Lower lobe of right lung (tissue), 2 donors: ENCODE measurements at regions not wholly inside any gene's neighbourhood (a gene's known extent, or its start where the extent isn't known, plus 50 kb on each side); places are given as distances from the start of the nearest gene placed in this dataset.
"Not testable (repeated sequence)": the region's sequence is repeated elsewhere in the genome, so short reads cannot be mapped to it uniquely, and the experiment has no call there.

Source experiments
- ATAC-seq, 2 donors: fragments of 200-7000 bp; cut with Tn5 transposase; one replicate each; pipeline ENCODE4 v1.9.1; 2020 to 2022; ENCODE audit warnings: mild to moderate bottlenecking in 2 of 2, moderate library complexity in 2 of 2
- DNase-seq: peaks from one replicate; pipeline ENCODE4 v3.0.0-alpha.2; 2020
- H3K27ac ChIP-seq: fragments of 200-600 bp; one replicate; pipeline ENCODE4 v1.8.0; 2022
- H3K27me3 ChIP-seq: fragments of 200-600 bp; one replicate; pipeline ENCODE4 v1.8.0; 2022; ENCODE audit warnings: low read depth
- H3K36me3 ChIP-seq: fragments of 200-600 bp; one replicate; pipeline ENCODE4 v1.8.0; 2022; ENCODE audit warnings: mild to moderate bottlenecking
- H3K4me1 ChIP-seq: fragments of 200-600 bp; one replicate; pipeline ENCODE4 v1.8.0; 2022
- H3K4me3 ChIP-seq: fragments of 200-600 bp; one replicate; pipeline ENCODE4 v1.8.0; 2022; ENCODE audit warnings: mild to moderate bottlenecking
- H3K9me3 ChIP-seq: fragments of 200-600 bp; one replicate; pipeline ENCODE4 v1.8.0; 2022
- CTCF ChIP-seq: fragments of 200-600 bp; IDR thresholded peaks from one replicate; pipeline ENCODE4 v1.8.0; 2022; ENCODE audit warnings: antibody characterized with exemption, mild to moderate bottlenecking
- intact Hi-C: fragments of 100-400 bp; cut with DNase I; formaldehyde crosslinking; loops from one replicate; pipeline ENCODE4 v1.11.0; 2022
- donor health status: DM: no; HTN: yes; CAD: no; lungs with severe emphysema.

- intact Hi-C loops = no loop called here
- no peak overlapping the region for H3K4me3 ChIP-seq
- ATAC-seq (no peak), DNase-seq (no peak)
- H3K36me3 ChIP-seq = no peaks in the 10 kb centered on the region
- H3K4me1 ChIP-seq = peaks cover 9% of the 10 kb centered on the region
- H3K27me3 ChIP-seq = no peaks in the 10 kb centered on the region
- TF ChIP-seq CTCF = no peak
- no peak overlapping the region for H3K27ac ChIP-seq
- H3K9me3 ChIP-seq = no peaks in the 10 kb centered on the region
Observed at GRCh38 chr11:86167499-86168164, 76.9 kb upstream of the EED start.

DNA sequence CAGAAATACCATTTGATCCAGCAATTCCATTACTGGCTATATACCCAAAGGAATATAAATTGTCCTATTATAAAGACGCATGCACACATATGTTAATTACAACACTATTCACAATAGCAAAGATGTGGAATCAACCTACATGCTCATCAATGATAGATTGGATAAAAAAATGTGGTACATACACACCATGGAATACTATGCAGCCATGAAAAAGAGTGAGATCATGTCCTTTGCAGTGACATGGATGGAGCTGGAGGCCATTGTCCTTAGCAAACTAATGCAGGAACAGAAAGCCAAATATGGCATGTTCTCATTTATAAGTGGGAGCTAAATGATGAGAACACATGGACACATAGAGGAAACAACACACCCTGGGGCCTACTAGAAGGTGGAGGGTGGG is 78.3 kb upstream of the EED start:
- DNase-seq, H3K9me3 ChIP-seq, H3K4me3 ChIP-seq, H3K27me3 ChIP-seq, ATAC-seq, intact Hi-C loops, H3K36me3 ChIP-seq, H3K27ac ChIP-seq: not testable (repeated sequence)
- peaks cover 22% of the 10 kb centered on the region for H3K4me1 ChIP-seq

DNA sequence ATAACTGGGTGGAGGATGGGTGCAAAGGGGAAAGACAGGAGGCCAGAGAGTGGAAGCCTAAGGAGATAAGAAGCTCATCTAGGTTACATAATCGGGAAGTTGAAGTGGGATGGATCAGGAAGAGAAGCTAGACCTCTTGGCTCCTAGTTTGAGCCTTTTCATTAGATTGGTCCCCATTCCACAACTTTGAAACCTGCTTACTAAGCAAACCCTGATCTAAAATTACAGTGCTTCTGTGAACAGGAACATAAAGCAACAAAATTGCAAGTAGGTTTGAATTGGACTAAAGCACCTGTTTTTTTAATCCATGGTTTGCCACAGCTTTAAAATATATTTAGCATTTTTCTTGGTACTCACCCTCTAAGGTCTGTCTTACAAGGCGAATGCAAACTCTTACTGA is 80.4 kb upstream of the EED start:
- H3K4me1 ChIP-seq = peaks cover 22% of the 10 kb centered on the region
- no peaks in the 10 kb centered on the region for H3K9me3 ChIP-seq
- DNase-seq (no peak), ATAC-seq (no peak)
- intact Hi-C loops = no loop called here
- TF ChIP-seq CTCF = no peak
- H3K27me3 ChIP-seq = no peaks in the 10 kb centered on the region
- no peaks in the 10 kb centered on the region for H3K36me3 ChIP-seq
- H3K4me3 ChIP-seq = no peak overlapping the region
- no peak overlapping the region for H3K27ac ChIP-seq

DNA sequence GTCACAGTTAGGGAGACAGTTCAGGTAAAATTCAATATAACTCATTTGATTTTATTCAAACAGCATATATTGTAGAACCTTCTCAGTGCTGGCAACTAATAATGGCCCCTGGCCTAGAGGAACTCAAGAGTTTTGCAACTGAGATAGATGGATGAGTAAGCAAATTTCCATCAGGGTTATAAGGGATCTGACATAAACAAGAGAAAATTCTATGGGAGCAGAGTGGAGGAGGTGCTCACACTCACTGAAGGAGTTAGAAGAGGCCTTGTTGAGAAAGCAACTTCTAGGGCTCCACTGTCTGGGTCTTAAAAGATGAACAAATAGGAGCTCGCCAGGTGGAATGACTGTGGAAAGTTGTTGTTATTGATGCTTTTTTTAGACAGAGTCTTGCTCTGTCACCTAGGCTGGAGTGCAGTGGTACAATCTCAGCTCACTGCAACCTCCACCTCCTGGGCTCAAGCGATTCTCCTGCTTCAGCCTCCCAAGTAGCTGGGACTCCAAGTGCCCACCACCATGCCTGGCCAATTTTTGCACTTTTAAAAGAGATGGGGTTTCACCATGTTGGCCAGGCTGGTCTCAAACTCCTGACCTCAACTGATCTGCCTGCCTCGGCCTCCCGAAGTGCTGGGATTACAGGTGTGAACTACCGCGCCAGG is 81.2 kb upstream of the EED start:
- ATAC-seq = peak; percentile 52 to 62
- H3K4me3 ChIP-seq, intact Hi-C loops, H3K27me3 ChIP-seq, H3K27ac ChIP-seq, DNase-seq, H3K36me3 ChIP-seq, H3K9me3 ChIP-seq: not testable (repeated sequence)
- peaks cover 22% of the 10 kb centered on the region for H3K4me1 ChIP-seq

GRCh38 chr11:86162239-86162638 is 82.3 kb upstream of the EED start:
- H3K4me1 ChIP-seq = peaks cover 22% of the 10 kb centered on the region
- DNase-seq (peak; percentile 52), ATAC-seq (peak; percentile 75 to 85)
- no peaks in the 10 kb centered on the region for H3K9me3 ChIP-seq
- no peak for TF ChIP-seq CTCF
- no peak overlapping the region for H3K4me3 ChIP-seq
- no peaks in the 10 kb centered on the region for H3K27me3 ChIP-seq
- H3K27ac ChIP-seq = peak overlapping the region; percentile 37
- H3K36me3 ChIP-seq = no peaks in the 10 kb centered on the region
- intact Hi-C loops = no loop called here

DNA sequence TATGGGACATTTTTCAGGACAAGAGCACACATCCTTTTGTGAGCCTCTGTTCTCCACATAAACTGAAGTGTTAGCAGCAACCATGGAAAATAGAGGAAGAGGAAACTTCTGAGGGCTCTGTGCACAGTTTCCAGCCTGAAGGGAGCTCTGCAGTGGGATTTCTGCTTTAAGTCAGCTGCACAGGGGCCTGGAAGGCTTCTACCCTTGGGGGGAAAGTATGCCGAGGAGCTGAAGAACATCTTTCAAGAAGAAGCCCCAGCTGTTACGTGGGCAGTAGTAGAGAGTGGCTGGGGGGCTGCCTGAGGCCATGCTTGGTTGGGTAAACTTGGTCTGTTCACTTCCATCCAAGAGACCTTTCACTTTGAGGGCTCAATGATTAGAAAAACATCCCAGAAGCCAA is 82.7 kb upstream of the EED start:
- peak; percentile 7 to 18 for ATAC-seq
- no peaks in the 10 kb centered on the region for H3K9me3 ChIP-seq
- H3K4me1 ChIP-seq = peaks cover 22% of the 10 kb centered on the region
- intact Hi-C loops = no loop called here
- H3K27me3 ChIP-seq = no peaks in the 10 kb centered on the region
- no peaks in the 10 kb centered on the region for H3K36me3 ChIP-seq
- no peak for DNase-seq
- no peak overlapping the region for H3K4me3 ChIP-seq
- peak overlapping the region; percentile 37 for H3K27ac ChIP-seq
- no peak for TF ChIP-seq CTCF
